Right lobe of liver (tissue), 4 donors: ENCODE measurements at regions not wholly inside any gene's neighbourhood (a gene's known extent, or its start where the extent isn't known, plus 50 kb on each side); places are given as distances from the start of the nearest gene placed in this dataset.

Experiments
- POLR2A ChIP-seq: fragments of 450-650 bp; IDR thresholded peaks from one replicate; pipeline ENCODE4 v1.6.1; 2017; ENCODE audit warnings: antibody characterized with exemption, mild to moderate bottlenecking
- TF ChIP-seq, protein P1 (sequence below), 4 donors: fragments of 200-600 bp in 3 of 4; fragments of 450-650 bp in 1 of 4; IDR thresholded peaks; one replicate each; pipeline versions ENCODE4 v1.5.1 to v1.8.0; 2016 to 2022; ENCODE audit warnings: antibody characterized with exemption in 4 of 4, mild to moderate bottlenecking in 2 of 4
- donor health status: DM: no; HTN: no; CAD: no.
- donor health status: DM: no; HTN: no; CAD: no.
- donor health status: DM: no; HTN: yes; CAD: no.

- TF ChIP-seq, protein P1, sequence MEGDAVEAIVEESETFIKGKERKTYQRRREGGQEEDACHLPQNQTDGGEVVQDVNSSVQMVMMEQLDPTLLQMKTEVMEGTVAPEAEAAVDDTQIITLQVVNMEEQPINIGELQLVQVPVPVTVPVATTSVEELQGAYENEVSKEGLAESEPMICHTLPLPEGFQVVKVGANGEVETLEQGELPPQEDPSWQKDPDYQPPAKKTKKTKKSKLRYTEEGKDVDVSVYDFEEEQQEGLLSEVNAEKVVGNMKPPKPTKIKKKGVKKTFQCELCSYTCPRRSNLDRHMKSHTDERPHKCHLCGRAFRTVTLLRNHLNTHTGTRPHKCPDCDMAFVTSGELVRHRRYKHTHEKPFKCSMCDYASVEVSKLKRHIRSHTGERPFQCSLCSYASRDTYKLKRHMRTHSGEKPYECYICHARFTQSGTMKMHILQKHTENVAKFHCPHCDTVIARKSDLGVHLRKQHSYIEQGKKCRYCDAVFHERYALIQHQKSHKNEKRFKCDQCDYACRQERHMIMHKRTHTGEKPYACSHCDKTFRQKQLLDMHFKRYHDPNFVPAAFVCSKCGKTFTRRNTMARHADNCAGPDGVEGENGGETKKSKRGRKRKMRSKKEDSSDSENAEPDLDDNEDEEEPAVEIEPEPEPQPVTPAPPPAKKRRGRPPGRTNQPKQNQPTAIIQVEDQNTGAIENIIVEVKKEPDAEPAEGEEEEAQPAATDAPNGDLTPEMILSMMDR (IDR thresholded peaks at IDR 0.05): no peak
- no peak for TF ChIP-seq POLR2A
Measured at GRCh38 chr10:84943541-84943940, 615.2 kb downstream of the CCSER2 start.
